GM18507 (cell line): ENCODE measurements at regions not wholly inside any gene's neighbourhood (a gene's known extent, or its start where the extent isn't known, plus 50 kb on each side); places are given as distances from the start of the nearest gene placed in this dataset.

Experiments
- DNase-seq: peaks from one replicate; pipeline ENCODE4 v3.0.0; 2011; ENCODE audit warnings: low read depth; ENCODE audit not compliant: insufficient read length; ENCODE audit errors: extremely low spot score
- FAIRE-seq: peaks from 2 replicates; lab custom pipeline; 2011; peaks lifted over from hg19 to GRCh38; lab: Jason Lieb, UNC

DNA sequence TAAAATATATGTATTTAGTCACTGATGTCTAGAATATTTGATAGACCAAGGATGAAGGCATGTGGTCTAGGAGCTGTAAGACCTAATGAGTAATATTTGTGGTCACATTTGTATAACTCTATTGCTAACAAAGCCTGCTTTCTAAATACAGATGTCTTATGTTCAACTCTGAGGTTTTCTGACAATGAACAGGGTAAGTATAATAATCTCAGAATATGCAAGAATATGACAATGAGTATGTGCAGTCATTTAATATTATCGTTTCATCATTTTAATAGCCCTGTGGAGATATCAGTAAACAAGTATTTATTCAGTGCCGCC is 389.6 kb downstream of the LRIG3 start:
- no peak for DNase-seq
- FAIRE-seq = no peak

DNA sequence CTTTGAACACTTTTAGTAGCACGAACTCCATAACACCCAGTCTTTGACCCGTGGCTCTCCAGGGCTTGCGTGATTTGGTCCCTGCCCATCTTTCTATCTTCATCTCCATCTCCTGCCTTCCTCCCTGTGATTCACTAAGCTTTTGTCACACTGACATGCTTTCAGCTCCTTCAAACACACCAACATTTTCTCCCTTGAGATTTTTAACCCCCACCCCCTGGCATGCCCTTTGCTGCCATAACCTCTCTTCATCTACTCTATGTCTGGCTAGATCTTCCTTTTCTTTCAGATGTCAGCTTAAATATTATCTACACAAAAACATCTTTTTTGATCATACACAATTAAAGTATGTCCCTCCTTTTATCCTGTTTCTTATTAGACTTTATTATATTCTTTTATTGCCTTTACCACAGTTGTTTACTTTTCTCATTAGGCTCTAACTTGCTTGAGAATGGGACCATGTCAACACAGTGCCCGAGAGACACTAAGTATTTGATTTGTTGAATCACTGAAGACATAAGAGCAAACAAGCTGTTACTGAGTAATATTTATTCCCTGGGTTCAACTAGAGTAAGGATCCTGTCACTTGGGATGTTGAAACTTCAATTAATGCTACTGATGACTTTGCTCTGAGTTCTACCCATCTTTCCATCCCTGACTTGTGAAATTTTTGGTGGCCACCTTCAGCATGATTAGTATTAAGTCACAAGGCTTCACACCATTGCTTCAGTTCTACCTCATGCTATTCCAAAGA is 387.3 kb downstream of the LRIG3 start:
- FAIRE-seq (no peak), DNase-seq (no peak)

DNA sequence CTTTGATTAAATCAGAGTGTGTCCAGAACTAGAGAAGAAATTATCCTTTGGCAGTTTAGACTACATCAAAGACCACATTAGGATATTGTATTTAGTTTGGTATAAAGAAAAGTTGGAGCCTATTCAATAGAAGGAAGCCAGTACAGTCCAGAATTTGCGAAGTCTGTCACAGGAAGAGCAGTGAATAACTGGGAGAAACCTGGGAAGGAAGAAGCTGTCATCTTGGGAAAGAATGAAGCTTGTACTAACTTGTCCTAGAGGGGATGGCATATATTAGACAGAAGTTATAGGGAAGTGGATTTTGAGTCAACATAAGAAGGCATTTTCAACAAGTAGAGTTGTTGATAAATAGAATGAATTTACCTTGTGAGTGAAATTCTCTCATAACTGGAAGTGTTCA is 386.7 kb downstream of the LRIG3 start:
- FAIRE-seq (no peak), DNase-seq (no peak)

DNA sequence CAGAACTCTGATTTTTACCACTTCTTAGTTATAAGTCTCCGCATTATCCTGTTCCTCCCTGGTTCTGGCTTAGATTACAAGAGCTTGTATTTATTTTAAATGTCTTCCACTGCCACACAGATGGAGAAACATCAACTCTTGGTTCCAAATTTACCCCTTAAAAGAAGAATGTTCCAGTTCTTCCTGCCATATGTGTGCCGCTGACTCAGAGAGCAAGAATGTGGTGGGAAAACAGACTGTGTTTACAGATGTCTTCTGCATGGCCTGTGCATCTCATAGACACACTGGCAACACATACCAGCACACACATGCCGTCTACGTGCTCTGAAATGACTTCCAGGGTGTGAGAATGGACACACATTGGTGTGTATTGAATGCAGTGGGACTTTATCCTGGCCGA is 383.0 kb downstream of the LRIG3 start:
- FAIRE-seq = no peak
- DNase-seq = no peak

DNA sequence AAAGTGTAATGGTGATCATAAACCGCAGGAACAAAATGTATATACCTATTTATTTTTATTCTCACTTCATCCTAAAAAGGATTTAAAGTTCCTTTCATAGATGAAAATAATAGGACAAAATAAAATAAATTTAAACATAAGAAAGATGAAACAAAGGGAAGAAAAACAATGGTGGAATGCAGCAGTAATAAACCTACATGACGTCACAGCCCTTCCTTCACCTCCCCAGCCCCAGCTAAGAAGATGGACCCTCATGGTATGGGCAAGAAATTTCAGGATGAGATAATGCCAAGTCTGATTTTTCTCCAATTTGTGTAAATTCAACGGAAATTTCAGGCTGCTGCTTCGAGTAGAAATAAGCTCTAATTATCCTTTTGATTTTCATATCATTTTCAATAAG is 381.0 kb downstream of the LRIG3 start:
- DNase-seq (no peak), FAIRE-seq (no peak)

DNA sequence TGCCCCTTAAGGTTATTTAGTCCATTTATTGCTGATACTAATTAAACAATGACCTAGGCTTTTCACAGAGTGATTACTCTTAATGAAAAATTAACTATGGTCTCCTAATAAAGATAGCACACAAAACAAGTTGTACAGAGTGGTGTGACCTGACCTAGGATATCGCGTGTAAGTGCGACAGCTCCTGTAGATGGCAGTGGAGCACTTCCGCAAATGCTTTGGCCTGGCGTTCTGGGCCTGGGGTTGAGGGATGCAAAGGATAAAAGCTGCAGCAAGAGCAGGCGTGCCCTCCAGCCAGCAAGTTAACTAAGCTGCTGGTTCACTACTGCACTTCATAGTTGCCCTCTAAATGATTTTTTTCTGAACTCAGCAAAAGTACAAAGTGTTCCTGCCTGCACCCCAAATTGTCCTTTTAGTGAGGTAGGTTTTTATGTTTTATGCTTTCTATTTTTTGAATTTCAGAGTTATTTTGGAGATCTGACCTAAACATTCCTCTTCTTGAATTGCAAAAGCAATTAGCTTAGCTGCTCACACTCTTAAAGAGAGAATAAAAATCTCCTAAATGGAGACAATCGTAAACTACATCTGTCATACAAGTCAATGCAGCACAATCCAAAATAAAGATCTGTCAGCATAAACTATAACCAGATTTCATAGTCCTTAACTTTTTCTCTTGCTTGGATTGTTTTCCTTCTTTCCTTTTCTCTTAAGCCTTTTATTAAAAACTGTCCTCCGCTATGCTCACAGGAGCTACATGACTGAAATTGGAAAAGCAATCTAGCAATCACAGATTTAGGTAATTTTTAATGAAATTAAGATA is 379.6 kb downstream of the LRIG3 start:
- no peak for DNase-seq
- FAIRE-seq = no peak

DNA sequence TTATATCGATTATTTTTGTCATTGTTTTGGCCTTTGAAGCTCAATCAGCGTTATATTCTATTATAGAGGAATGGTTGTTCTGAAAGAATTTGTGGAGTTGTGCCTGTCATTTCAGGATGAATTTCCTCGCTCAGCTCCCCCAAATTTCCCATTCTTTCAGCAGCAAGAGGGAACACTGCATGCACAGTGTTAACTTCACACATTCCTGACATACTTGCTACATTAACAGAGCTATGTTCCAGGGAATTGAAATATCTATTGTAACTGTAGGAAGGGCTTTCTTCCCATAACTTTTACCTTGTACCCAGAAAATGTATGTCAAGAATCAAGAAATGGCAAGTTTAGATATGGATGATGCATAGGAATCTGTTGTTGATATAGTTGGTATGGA is 379.0 kb downstream of the LRIG3 start:
- DNase-seq (no peak), FAIRE-seq (no peak)

DNA sequence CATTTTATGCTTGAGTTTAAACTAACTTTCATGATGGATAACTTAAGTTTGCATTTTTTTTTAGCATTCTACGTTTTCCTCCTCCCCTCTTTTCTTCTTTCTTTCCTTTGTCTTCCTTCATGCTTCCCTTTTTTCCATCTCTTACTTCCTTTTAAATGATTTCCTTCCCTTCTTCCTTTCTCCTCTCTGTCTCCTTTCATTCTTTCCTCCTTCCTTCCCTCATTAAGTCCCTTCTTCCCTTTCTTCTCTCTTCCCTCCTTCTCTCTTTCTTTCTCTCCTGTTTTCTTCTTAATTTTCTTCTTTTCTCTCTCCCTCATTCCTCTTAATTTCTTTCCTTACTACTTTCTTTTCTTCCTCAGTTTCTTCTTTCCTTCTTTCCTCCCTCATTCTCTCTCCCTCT is 376.0 kb downstream of the LRIG3 start:
- DNase-seq (no peak), FAIRE-seq (no peak)

DNA sequence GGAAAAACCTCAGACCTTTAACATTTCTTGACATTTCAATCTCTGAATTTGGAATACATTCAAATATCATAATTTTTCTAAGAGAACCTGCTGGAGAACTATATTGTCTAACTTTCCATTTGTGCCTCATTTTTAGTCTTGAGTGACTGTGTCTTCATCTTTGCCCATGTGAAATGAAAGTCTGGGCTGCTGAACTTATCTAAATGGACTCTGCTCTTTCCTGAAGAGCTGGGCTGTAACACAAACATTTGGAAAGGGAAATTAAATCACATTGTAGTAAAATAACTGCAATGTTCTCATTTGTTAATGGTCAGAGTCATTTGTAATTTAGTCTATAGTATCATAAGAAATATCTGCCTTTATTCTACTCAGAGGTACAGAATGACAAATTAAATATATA is 373.1 kb downstream of the LRIG3 start:
- FAIRE-seq (no peak), DNase-seq (no peak)

DNA sequence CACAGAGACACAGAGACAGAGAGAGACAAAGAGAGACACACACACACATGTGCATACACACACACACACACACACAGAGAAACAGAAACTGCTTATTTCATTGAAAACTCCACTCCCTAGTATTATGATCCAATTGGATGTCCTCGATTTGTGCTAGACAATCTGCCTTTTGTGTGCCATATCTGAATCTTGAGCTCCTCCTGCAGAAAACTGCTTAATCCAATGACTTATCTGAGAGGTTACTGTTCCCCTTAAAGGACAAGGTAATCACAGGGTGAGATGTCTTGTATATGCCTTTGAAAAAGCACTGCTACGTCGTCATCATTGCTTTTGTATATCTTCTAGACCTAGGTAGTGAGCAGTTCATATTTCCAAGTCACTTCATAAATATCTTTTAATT is 371.5 kb downstream of the LRIG3 start:
- DNase-seq = no peak

DNA sequence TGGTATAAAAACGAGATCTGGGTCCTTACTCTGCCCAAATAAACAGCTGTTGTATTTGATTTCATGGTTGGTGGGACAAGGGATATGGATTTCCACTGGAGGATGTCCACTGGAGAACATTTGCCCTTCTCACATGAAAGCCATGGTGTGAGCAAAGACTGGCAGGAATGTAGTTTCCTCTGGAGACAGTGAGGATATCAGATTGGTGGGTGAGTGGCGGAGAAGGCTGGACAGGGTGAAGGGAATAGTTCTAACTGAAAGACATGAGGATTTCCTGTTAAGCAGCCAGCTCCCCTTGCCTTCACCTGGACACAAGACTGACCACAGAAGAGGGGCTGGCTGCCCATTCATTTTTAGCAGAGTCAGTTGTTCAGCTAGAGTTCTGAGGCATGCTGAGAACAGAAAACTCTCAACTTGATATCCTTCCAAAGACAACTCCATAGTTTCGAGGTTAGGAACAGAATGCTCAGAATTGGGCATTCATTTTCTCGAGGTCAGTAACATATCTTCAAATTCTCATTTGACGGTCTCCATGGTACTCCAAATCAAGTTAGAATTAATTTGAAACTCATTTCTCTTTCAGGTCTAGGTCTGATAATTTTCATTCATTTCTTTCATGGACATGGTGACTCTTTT is 365.7 kb downstream of the LRIG3 start:
- DNase-seq (no peak), FAIRE-seq (no peak)

More for the DNA sequence above, 371.5 kb downstream of the LRIG3 start:
- FAIRE-seq = no peak

DNA sequence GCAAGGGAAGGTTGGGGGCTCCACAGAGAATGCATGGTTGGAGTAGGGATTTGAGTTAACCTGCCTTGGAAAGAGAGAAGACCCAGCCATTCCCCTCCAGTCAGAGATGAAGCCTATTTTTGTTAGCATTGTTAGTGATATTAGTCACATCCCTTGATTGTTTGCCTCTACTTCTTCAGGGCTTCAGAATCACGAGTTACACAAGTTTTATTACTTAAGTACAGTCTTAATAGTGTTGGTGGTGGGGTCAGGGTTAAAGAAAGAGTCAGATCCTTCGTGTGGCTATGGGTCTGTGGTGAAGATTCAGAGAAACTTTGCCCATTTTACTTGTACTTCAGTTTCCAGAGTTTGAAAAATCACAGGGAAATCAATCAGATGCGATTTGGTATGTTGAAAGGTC is 363.1 kb downstream of the LRIG3 start:
- DNase-seq = no peak
- no peak for FAIRE-seq

DNA sequence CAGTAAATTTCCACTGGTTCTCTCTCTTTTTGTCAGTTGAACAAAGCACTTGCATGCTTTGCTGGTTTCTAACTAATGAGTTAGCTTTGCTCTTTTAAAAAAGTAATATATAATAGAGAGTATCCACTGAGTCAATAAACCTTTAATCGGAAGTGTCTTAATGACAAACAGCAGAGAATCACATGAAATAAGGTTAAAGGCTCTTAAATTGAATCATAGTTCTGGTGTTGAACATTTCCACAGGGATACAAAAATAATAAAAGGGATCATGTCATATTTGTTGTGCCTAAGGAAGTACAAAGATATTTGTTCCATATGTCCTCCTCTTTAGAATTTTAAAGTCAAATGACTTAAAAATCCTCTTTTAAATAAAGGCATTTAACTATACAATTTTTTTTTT is 362.6 kb downstream of the LRIG3 start:
- no peak for DNase-seq
- no peak for FAIRE-seq

DNA sequence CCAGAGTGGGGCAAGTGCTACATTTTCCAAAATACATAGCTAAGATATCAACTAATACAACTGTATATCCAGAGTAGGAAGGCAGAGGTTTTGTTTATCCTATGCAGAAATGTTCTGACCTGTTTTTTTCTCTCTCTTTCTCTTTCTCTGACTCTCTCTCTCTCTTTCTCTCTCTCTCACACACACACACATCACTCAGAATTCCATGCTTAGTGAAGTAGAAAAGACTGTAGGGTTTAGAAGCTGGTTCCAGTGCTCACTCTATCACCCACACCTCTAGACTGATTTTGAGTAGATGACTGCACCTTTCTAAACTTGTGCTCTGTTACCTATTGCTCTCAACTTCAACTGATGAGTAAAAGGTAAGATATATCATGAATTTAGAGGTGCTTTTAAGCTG is 356.7 kb downstream of the LRIG3 start:
- no peak for FAIRE-seq
- no peak for DNase-seq

DNA sequence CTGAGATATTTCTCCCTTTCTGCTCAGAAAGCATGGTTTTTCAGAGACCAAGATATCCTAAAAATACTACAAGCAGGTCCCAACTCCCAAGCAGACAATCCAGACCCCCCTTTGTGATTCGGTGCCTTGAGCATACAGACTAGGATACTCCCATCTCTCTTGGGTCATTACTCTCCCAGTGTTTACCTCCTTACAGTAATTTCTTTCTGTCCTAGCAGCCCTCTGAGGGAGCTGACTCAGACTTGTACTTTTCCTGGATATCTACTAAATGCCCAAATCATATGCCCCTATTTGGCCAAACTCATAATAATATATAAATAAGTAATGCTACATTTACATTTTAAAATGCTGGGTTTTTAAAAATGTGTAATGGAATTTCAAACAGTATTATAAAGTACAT is 355.6 kb downstream of the LRIG3 start:
- FAIRE-seq (no peak), DNase-seq (no peak)

DNA sequence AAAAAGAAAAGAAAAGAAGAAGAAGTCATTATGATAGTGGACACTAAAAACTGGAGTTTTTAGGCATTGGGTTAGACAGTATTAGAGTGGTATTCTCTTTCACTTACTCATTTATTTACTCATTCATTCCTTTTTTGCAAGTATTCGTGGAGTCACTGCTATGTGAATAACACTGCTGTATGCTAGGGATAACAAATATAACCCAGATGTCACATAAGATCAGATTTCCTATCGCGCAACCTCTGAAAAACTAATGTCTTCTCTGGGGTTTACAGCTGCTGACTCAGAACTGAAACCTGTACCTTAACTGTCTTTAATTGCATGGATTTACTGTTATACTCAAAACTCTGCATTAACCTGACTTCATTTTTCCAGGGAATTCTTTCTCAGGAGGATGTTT is 353.7 kb downstream of the LRIG3 start:
- no peak for FAIRE-seq
- no peak for DNase-seq

DNA sequence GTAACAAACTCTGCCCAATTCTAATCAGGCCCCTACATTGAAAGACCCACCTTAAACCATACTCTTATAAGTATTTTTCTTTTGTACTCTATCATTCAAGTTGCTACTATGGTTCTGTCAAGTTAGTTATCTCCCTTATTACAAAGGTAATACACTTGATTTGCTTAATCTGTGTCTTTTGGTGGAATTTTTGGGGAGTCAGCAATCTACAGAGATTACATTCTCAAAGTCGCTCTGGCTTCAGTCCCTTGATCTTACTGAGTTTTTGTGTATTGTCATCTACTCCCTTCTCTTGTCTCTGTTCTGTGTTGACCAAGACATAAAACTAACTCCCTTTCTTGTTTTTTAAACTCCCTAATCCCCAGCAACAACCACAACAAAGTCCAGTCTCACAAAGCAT is 353.1 kb downstream of the LRIG3 start:
- FAIRE-seq = no peak
- DNase-seq = no peak

DNA sequence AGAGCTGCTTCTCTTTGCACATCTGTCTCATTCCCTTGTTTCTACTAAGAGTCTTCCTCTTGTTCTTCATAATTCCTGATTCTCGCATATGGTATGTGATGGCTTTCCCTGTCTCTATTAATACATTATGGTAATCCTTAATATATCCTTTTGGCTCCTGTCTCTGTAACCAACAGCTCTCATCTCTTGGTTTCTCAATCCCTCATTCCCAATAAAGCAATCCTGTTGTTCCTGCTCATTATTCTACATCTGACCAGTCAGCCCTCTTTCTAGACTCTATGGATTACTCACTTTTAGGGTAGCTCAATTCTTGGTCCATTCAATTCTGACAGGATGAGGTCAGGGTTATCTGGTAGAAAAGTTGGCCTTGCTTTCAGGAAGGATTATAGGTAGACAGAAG is 349.9 kb downstream of the LRIG3 start:
- DNase-seq (no peak), FAIRE-seq (no peak)

DNA sequence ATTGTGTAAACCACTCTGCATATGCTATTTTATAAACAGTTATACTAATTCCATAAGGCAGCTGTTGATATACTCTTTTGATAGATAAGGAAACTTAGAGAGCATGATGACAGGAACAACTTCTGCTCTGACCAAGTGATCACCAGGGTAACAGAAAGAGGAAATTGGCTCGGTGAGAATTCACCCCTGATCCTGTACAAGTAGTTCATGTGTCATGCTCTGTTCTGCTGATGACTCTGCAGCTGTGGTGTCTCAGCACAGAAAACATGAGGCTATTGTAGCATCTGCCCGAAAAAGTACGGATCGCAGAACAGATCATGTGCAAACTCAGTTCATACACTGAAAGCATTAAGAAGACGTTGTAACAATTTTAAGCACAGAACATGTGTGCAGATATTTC is 345.0 kb downstream of the LRIG3 start:
- no peak for DNase-seq
- FAIRE-seq = no peak

DNA sequence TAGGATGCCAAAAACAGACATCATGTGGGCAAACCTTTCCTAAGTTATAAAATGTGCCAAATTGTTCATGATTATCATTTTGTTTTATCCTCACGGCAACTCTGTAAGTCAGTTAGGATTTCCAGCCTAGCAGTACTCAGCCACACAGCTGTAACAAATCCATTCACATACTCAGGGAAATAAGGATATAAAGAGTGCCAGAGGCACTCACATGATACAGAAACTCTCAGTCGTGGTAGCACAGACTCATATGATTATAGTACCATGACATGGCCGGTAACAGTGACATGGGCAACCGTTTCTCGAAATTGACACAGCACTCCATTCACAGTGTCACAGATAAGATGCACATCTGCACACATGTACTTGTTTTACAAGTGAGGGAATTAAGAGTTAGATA is 344.2 kb downstream of the LRIG3 start:
- FAIRE-seq (no peak), DNase-seq (no peak)

DNA sequence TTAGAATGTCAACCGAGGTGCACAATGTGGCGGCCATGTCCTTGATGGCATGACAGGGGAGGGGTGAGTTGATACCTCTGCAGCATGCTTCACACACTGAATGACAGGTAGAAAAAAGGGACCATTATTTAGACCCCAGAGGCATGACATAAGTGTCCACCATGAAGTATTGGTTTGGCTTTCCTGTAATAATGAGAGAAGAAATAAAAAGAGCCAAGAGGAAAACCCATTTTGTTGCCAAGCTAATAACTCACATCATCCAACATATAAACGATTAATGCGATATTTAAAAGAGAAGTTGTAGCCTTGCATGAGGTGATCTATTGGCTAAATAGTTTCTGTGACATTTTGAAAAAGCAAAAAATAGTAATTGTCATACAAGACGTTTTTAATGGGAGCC is 343.4 kb downstream of the LRIG3 start:
- no peak for FAIRE-seq
- no peak for DNase-seq
